SK-N-SH (cell line): ENCODE measurements at regions not wholly inside any gene's neighbourhood (a gene's known extent, or its start where the extent isn't known, plus 50 kb on each side); places are given as distances from the start of the nearest gene placed in this dataset.

Experiments
- CTCF ChIA-PET: fragments of 300-600, 350-600 bp; formaldehyde crosslinking; extraction: SDS; loops from one replicate; lab custom pipeline; 2021; lab: Yijun Ruan, JAX
- POLR2A ChIA-PET: fragments of 350-600 bp; sonication (Branson Sonifier 250); formaldehyde crosslinking; extraction: SDS; loops from one replicate; lab custom pipeline; 2020; ENCODE audit warnings: antibody characterized with exemption, inconsistent platforms; lab: Yijun Ruan, JAX
- DNase-seq: peaks from one replicate; pipeline ENCODE4 v3.0.0; 2012
- H2AFZ ChIP-seq: fragments of 200-600 bp; sonication (generic); 2 replicates; pipeline ENCODE4 v1.8.1; 2016; ENCODE audit warnings: antibody characterized with exemption, mild to moderate bottlenecking, low read depth
- H3F3A ChIP-seq: fragments of 200-600 bp; sonication (generic); replicated peaks from 2 replicates; pipeline ENCODE3; 2016; ENCODE audit warnings: antibody characterized with exemption, mild to moderate bottlenecking; ENCODE audit not compliant: insufficient read depth
- H3K27ac ChIP-seq, 2 experiments: fragments of 200-500 bp in 1 of 2; fragments of 200-600 bp in 1 of 2; sonication (Bioruptor generic) in 1 of 2; sonication (generic), shearing (Covaris generic) in 1 of 2; 2 replicates each; pipeline versions ENCODE4 v1.5.1 to v1.6.1; 2014 to 2016; ENCODE audit warnings: low read depth in 2 of 2, inconsistent platforms in 1 of 2, low read length in 1 of 2, mild to moderate bottlenecking in 1 of 2, mixed read lengths in 1 of 2
- H3K27me3 ChIP-seq: fragments of 200-600 bp; sonication (generic), shearing (Covaris generic); 2 replicates; pipeline ENCODE4 v1.6.1; 2016; ENCODE audit warnings: mixed run types; ENCODE audit not compliant: insufficient read depth
- H3K36me3 ChIP-seq, 2 experiments: fragments of 200-500 bp in 1 of 2; fragments of 200-600 bp in 1 of 2; sonication (Bioruptor generic) in 1 of 2; sonication (generic) in 1 of 2; replicated peaks in 1 of 2; 2 replicates each; pipeline versions ENCODE3 to v1.5.1; 2014 to 2016; ENCODE audit warnings: low read length in 1 of 2, mild to moderate bottlenecking in 1 of 2; ENCODE audit not compliant: insufficient read depth in 2 of 2, control insufficient read depth in 1 of 2
- H3K4me1 ChIP-seq, 2 experiments: fragments of 200-500 bp in 1 of 2; fragments of 200-600 bp in 1 of 2; sonication (Bioruptor generic) in 1 of 2; sonication (generic), shearing (Covaris generic) in 1 of 2; 2 replicates each; pipeline versions ENCODE4 v1.5.1 to v1.6.1; 2014 to 2016; ENCODE audit warnings: low read depth in 1 of 2, low read length in 1 of 2, mixed run types in 1 of 2; ENCODE audit not compliant: insufficient read depth in 2 of 2, control insufficient read depth in 1 of 2
- H3K4me2 ChIP-seq: fragments of 200-600 bp; sonication (generic), shearing (Covaris generic); 2 replicates; pipeline ENCODE4 v1.6.1; 2017; ENCODE audit warnings: mixed run types
- H3K4me3 ChIP-seq, 2 experiments: fragments of 200-500 bp in 1 of 2; fragments of 200-600 bp in 1 of 2; sonication (Bioruptor generic) in 1 of 2; sonication (generic), shearing (Covaris generic) in 1 of 2; 2 replicates each; pipeline versions ENCODE4 v1.5.1 to v1.8.1; 2014 to 2016; ENCODE audit warnings: low read depth in 2 of 2, inconsistent platforms in 1 of 2, low read length in 1 of 2, mild to moderate bottlenecking in 1 of 2, mixed read lengths in 1 of 2, moderate library complexity in 1 of 2
- H3K79me2 ChIP-seq: fragments of 200-600 bp; sonication (generic); 2 replicates; pipeline ENCODE4 v1.8.1; 2017; ENCODE audit warnings: mild to moderate bottlenecking; ENCODE audit not compliant: insufficient read depth
- H3K9ac ChIP-seq: fragments of 200-600 bp; sonication (generic); 2 replicates; pipeline ENCODE4 v1.6.1; 2017; ENCODE audit warnings: mixed run types
- H3K9me2 ChIP-seq: fragments of 200-600 bp; sonication (generic); 2 replicates; pipeline ENCODE4 v1.6.1; 2017; ENCODE audit warnings: mixed run types
- H3K9me3 ChIP-seq: fragments of 200-600 bp; sonication (generic); 2 replicates; pipeline ENCODE4 v1.6.1; 2017; ENCODE audit warnings: mixed run types, mild to moderate bottlenecking, moderate library complexity
- H4K20me1 ChIP-seq: fragments of 200-600 bp; sonication (generic); 2 replicates; pipeline ENCODE4 v1.6.1; 2017; ENCODE audit warnings: mild to moderate bottlenecking, mixed run types; ENCODE audit not compliant: insufficient read depth
- CTCF ChIP-seq: fragments of 200-600 bp; sonication (generic); IDR thresholded peaks from 2 replicates; pipeline ENCODE4 v1.6.1; 2017; ENCODE audit warnings: antibody characterized with exemption, mild to moderate bottlenecking, moderate library complexity
- NFIC ChIP-seq: IDR thresholded peaks from 2 replicates; pipeline ENCODE4 v1.4.0; 2012; ENCODE audit warnings: borderline replicate concordance
- RAD21 ChIP-seq: IDR thresholded peaks from 2 replicates; pipeline ENCODE4 v1.6.1; 2012; ENCODE audit warnings: mild to moderate bottlenecking, low read length
- SIN3A ChIP-seq: IDR thresholded peaks from 2 replicates; pipeline ENCODE4 v1.6.1; 2012; ENCODE audit warnings: low read depth, mild to moderate bottlenecking, low read length, moderate library complexity, borderline replicate concordance
- TAF1 ChIP-seq: IDR thresholded peaks from 2 replicates; pipeline ENCODE4 v1.6.1; 2012; ENCODE audit warnings: low read depth, mild to moderate bottlenecking, low read length, moderate library complexity, borderline replicate concordance
- WGBS: methylation state at CpG from one replicate; pipeline ENCODE4 v1.1.6; 2017; ENCODE audit warnings: low lambda C conversion rate; 5-methylcytosine and 5-hydroxymethylcytosine counted together
- TF ChIP-seq, protein P1 (sequence below): IDR thresholded peaks from 2 replicates; pipeline ENCODE4 v1.4.0; 2012; ENCODE audit warnings: low read depth, borderline replicate concordance
- TF ChIP-seq, protein P2 (sequence below): IDR thresholded peaks from 2 replicates; pipeline ENCODE4 v1.4.0; 2012; ENCODE audit warnings: low read depth, borderline replicate concordance

DNA sequence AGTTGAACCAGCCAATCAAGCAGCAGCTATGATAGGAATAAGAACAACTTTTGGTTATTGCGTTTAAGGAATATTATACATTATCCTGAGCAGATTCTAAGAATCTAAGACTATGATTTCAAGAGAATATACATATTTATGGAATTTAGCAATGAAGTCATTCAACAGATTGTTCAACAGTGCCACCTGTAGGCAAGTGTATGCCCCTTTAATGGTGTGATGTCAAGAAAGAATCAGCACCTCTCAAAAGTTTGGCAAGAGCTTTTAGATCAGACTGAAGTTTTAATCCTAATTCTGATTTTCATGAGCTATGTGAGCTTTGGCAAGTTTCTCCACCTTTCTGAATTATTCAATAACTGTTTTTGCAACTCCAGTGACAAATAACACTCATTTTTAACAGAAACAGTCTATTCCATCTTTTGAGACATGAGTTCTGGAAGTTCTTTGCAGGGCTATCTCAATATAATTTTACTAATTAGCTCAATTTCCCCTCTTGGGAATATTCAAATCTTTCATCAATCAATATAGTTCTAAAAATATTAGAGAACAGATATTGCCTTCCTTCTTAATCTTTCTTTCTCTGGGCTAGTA, 474.3 kb upstream of the TOM1L1 start:
- H3K9me3 ChIP-seq = peaks cover 8% of the 10 kb centered on the region; the same call in 1 of the 2 replicates
- H3K4me3 ChIP-seq = no peak overlapping the region
- ChIA-PET CTCF (interaction anchor here (0.6 to 3.4 kb wide), 37 partner anchors 8 to 1716 kb away, joined by 3 to 31 read pairs (median 3); no protein-coding TSS in a partner anchor), POLR2A (no interaction called here)
- H3K27ac ChIP-seq = no peak overlapping the region
- H4K20me1 ChIP-seq = no peaks in the 10 kb centered on the region
- H3K4me2 ChIP-seq = no peak overlapping the region
- H3K9ac ChIP-seq = no peak overlapping the region
- no peaks in the 10 kb centered on the region for H3K9me2 ChIP-seq
- DNase-seq = peak; percentile 27
- no peaks in the 10 kb centered on the region for H3K27me3 ChIP-seq
- no peaks in the 10 kb centered on the region for H3K4me1 ChIP-seq
- peak; percentile 83 for TF ChIP-seq RAD21
- TF ChIP-seq SIN3A = no peak
- peak; percentile 39; the same call in 1 of the 2 replicates for TF ChIP-seq CTCF
- H3F3A ChIP-seq = no peaks in the 10 kb centered on the region
- no peak overlapping the region for H2AFZ ChIP-seq
- 9% methylated on average over 1 of the region's 1 CpG for WGBS
- H3K79me2 ChIP-seq = no peaks in the 10 kb centered on the region
- no peaks in the 10 kb centered on the region for H3K36me3 ChIP-seq

- DNase-seq = no peak
- no peaks in the 10 kb centered on the region for H4K20me1 ChIP-seq
- H2AFZ ChIP-seq = no peak overlapping the region
- ChIA-PET POLR2A (no interaction called here), CTCF (interaction anchor here (3.4 kb wide), 1 partner anchor 9 kb away, joined by 31 read pairs; no protein-coding TSS in a partner anchor)
- no peak overlapping the region for H3K9ac ChIP-seq
- no peaks in the 10 kb centered on the region for H3K27me3 ChIP-seq
- no peaks in the 10 kb centered on the region for H3K36me3 ChIP-seq
- H3F3A ChIP-seq = no peaks in the 10 kb centered on the region
- no peaks in the 10 kb centered on the region for H3K4me1 ChIP-seq
- peaks cover 6% of the 10 kb centered on the region; the same call in 1 of the 2 replicates for H3K9me3 ChIP-seq
- H3K79me2 ChIP-seq = no peaks in the 10 kb centered on the region
- no peak overlapping the region for H3K4me3 ChIP-seq
- no peaks in the 10 kb centered on the region; the same call in 1 of the 2 replicates for H3K9me2 ChIP-seq
- WGBS = 19% methylated on average over 10 of the region's 10 CpGs
- TF ChIP-seq, protein P1, sequence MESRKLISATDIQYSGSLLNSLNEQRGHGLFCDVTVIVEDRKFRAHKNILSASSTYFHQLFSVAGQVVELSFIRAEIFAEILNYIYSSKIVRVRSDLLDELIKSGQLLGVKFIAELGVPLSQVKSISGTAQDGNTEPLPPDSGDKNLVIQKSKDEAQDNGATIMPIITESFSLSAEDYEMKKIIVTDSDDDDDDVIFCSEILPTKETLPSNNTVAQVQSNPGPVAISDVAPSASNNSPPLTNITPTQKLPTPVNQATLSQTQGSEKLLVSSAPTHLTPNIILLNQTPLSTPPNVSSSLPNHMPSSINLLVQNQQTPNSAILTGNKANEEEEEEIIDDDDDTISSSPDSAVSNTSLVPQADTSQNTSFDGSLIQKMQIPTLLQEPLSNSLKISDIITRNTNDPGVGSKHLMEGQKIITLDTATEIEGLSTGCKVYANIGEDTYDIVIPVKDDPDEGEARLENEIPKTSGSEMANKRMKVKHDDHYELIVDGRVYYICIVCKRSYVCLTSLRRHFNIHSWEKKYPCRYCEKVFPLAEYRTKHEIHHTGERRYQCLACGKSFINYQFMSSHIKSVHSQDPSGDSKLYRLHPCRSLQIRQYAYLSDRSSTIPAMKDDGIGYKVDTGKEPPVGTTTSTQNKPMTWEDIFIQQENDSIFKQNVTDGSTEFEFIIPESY = no peak
- TF ChIP-seq TAF1 (no peak), SIN3A (no peak), NFIC (no peak), CTCF (no peak)
- TF ChIP-seq, protein P2, sequence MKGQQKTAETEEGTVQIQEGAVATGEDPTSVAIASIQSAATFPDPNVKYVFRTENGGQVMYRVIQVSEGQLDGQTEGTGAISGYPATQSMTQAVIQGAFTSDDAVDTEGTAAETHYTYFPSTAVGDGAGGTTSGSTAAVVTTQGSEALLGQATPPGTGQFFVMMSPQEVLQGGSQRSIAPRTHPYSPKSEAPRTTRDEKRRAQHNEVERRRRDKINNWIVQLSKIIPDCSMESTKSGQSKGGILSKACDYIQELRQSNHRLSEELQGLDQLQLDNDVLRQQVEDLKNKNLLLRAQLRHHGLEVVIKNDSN = no peak
- no peak overlapping the region for H3K27ac ChIP-seq
- no peak overlapping the region for H3K4me2 ChIP-seq
These were observed 464.7 kb upstream of the TOM1L1 start for GRCh38 chr17:54435966-54436365.
